Bronchial epithelial cell (primary cell): ENCODE measurements at regions not wholly inside any gene's neighbourhood (a gene's known extent, or its start where the extent isn't known, plus 50 kb on each side); places are given as distances from the start of the nearest gene placed in this dataset.

ENCODE experiments used
- DNase-seq: peaks from one replicate; pipeline ENCODE4 v3.0.0-alpha.2; 2010; ENCODE audit warnings: low read depth
- FAIRE-seq: peaks from 2 replicates; lab custom pipeline; 2011; peaks lifted over from hg19 to GRCh38; lab: Jason Lieb, UNC
- H3K27me3 ChIP-seq: 2 replicates; pipeline ENCODE4 v1.5.1; 2011; ENCODE audit warnings: low read length; ENCODE audit not compliant: control insufficient read depth, insufficient read depth
- H3K36me3 ChIP-seq: 2 replicates; pipeline ENCODE4 v1.5.1; 2011; ENCODE audit warnings: low read length; ENCODE audit not compliant: control insufficient read depth, insufficient read depth
- H3K4me3 ChIP-seq: 2 replicates; pipeline ENCODE4 v1.5.1; 2011; ENCODE audit warnings: mild to moderate bottlenecking, low read depth, low read length, control low read depth
- CTCF ChIP-seq: IDR thresholded peaks from 2 replicates; pipeline ENCODE4 v1.5.1; 2011; ENCODE audit warnings: mild to moderate bottlenecking, moderate library complexity, low read length, control low read depth, inconsistent platforms; ENCODE audit not compliant: insufficient read depth, severe bottlenecking

- FAIRE-seq (no peak), DNase-seq (no peak)
- no peak overlapping the region for H3K4me3 ChIP-seq
- H3K36me3 ChIP-seq = no peaks in the 10 kb centered on the region
- no peaks in the 10 kb centered on the region for H3K27me3 ChIP-seq
- TF ChIP-seq CTCF = no peak
Observed at GRCh38 chr2:220209751-220210150, 582.3 kb downstream of the SLC4A3 start.

GRCh38 chr2:220212296-220213080 lies 585.1 kb downstream of the SLC4A3 start:
- Histone ChIP-seq H3K27me3 (no peaks in the 10 kb centered on the region), H3K4me3 (no peak overlapping the region), H3K36me3 (no peaks in the 10 kb centered on the region)
- no peak for TF ChIP-seq CTCF
- FAIRE-seq (no peak), DNase-seq (no peak)

GRCh38 chr2:220215785-220216184 lies 588.4 kb downstream of the SLC4A3 start:
- no peak for TF ChIP-seq CTCF
- DNase-seq = no peak
- H3K4me3 ChIP-seq = no peak overlapping the region
- H3K27me3 ChIP-seq = no peaks in the 10 kb centered on the region
- no peak for FAIRE-seq
- no peaks in the 10 kb centered on the region for H3K36me3 ChIP-seq

GRCh38 chr2:220219371-220219770 lies 591.9 kb downstream of the SLC4A3 start:
- H3K36me3 ChIP-seq = no peaks in the 10 kb centered on the region
- no peak overlapping the region for H3K4me3 ChIP-seq
- H3K27me3 ChIP-seq = no peaks in the 10 kb centered on the region
- no peak for TF ChIP-seq CTCF
- FAIRE-seq = peak; percentile 79
- peak; percentile 99 for DNase-seq

- FAIRE-seq = no peak
- no peak for TF ChIP-seq CTCF
- no peak overlapping the region for H3K4me3 ChIP-seq
Observed at GRCh38 chr2:220220009-220220408, 592.6 kb downstream of the SLC4A3 start.

GRCh38 chr2:220221992-220222391 lies 594.6 kb downstream of the SLC4A3 start:
- FAIRE-seq (no peak), DNase-seq (no peak)
- Histone ChIP-seq H3K27me3 (no peaks in the 10 kb centered on the region), H3K4me3 (no peak overlapping the region), H3K36me3 (no peaks in the 10 kb centered on the region)
- no peak for TF ChIP-seq CTCF

More at GRCh38 chr2:220220009-220220408, 592.6 kb downstream of the SLC4A3 start:
- H3K27me3 ChIP-seq = no peaks in the 10 kb centered on the region
- DNase-seq = no peak
- H3K36me3 ChIP-seq = no peaks in the 10 kb centered on the region
